Ishikawa (cell line): ENCODE measurements at regions not wholly inside any gene's neighbourhood (a gene's known extent, or its start where the extent isn't known, plus 50 kb on each side); places are given as distances from the start of the nearest gene placed in this dataset.

ENCODE experiments used
- CEBPB ChIP-seq: IDR thresholded peaks from 2 replicates; pipeline ENCODE4 v1.6.1; 2012
- CREB1 ChIP-seq: IDR thresholded peaks from 2 replicates; pipeline ENCODE4 v1.6.1; 2012; ENCODE audit warnings: low read depth
- EGR1 ChIP-seq: IDR thresholded peaks from 2 replicates; pipeline ENCODE4 v1.6.1; 2012
- EP300 ChIP-seq: IDR thresholded peaks from 2 replicates; pipeline ENCODE4 v1.6.1; 2012; ENCODE audit warnings: borderline replicate concordance
- FOXM1 ChIP-seq: IDR thresholded peaks from 2 replicates; pipeline ENCODE4 v1.6.1; 2012; ENCODE audit warnings: low read depth, borderline replicate concordance
- MAX ChIP-seq: IDR thresholded peaks from 2 replicates; pipeline ENCODE4 v1.6.1; 2012
- NFIC ChIP-seq: IDR thresholded peaks from 2 replicates; pipeline ENCODE4 v1.6.1; 2012
- RAD21 ChIP-seq: IDR thresholded peaks from 2 replicates; pipeline ENCODE4 v1.6.1; 2012; ENCODE audit warnings: low read depth
- TAF1 ChIP-seq: IDR thresholded peaks from 2 replicates; pipeline ENCODE4 v1.6.1; 2012; ENCODE audit warnings: low read depth, mild to moderate bottlenecking
- TCF12 ChIP-seq: IDR thresholded peaks from 2 replicates; pipeline ENCODE4 v1.6.1; 2012; ENCODE audit warnings: low read depth
- TEAD4 ChIP-seq: IDR thresholded peaks from 2 replicates; pipeline ENCODE4 v1.6.1; 2012
- YY1 ChIP-seq: IDR thresholded peaks from 2 replicates; pipeline ENCODE4 v1.6.1; 2012; ENCODE audit warnings: low read depth
- ZBTB7A ChIP-seq: IDR thresholded peaks from 2 replicates; pipeline ENCODE4 v1.6.1; 2012; ENCODE audit warnings: low read depth
- TF ChIP-seq, protein P1 (sequence below): IDR thresholded peaks from 2 replicates; pipeline ENCODE4 v1.6.1; 2012; ENCODE audit warnings: low read depth, mild to moderate bottlenecking
- TF ChIP-seq, protein P2 (sequence below): IDR thresholded peaks from 2 replicates; pipeline ENCODE4 v1.6.1; 2012

GRCh38 chr9:80378669-80379293, 807.0 kb downstream of the TLE4 start:
- TF ChIP-seq TCF12 (no peak), YY1 (no peak), RAD21 (no peak), CREB1 (no peak), EP300 (no peak), FOXM1 (no peak), EGR1 (no peak), MAX (no peak)
- TF ChIP-seq, protein P1, sequence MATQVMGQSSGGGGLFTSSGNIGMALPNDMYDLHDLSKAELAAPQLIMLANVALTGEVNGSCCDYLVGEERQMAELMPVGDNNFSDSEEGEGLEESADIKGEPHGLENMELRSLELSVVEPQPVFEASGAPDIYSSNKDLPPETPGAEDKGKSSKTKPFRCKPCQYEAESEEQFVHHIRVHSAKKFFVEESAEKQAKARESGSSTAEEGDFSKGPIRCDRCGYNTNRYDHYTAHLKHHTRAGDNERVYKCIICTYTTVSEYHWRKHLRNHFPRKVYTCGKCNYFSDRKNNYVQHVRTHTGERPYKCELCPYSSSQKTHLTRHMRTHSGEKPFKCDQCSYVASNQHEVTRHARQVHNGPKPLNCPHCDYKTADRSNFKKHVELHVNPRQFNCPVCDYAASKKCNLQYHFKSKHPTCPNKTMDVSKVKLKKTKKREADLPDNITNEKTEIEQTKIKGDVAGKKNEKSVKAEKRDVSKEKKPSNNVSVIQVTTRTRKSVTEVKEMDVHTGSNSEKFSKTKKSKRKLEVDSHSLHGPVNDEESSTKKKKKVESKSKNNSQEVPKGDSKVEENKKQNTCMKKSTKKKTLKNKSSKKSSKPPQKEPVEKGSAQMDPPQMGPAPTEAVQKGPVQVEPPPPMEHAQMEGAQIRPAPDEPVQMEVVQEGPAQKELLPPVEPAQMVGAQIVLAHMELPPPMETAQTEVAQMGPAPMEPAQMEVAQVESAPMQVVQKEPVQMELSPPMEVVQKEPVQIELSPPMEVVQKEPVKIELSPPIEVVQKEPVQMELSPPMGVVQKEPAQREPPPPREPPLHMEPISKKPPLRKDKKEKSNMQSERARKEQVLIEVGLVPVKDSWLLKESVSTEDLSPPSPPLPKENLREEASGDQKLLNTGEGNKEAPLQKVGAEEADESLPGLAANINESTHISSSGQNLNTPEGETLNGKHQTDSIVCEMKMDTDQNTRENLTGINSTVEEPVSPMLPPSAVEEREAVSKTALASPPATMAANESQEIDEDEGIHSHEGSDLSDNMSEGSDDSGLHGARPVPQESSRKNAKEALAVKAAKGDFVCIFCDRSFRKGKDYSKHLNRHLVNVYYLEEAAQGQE = no peak
- TF ChIP-seq, protein P2, sequence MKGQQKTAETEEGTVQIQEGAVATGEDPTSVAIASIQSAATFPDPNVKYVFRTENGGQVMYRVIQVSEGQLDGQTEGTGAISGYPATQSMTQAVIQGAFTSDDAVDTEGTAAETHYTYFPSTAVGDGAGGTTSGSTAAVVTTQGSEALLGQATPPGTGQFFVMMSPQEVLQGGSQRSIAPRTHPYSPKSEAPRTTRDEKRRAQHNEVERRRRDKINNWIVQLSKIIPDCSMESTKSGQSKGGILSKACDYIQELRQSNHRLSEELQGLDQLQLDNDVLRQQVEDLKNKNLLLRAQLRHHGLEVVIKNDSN = no peak

GRCh38 chr9:80376180-80376579, 804.4 kb downstream of the TLE4 start:
- TF ChIP-seq CREB1 (no peak), YY1 (no peak), EGR1 (no peak), TCF12 (no peak), ZBTB7A (no peak), NFIC (no peak), CEBPB (no peak)
- TF ChIP-seq, protein P2 = no peak

- TF ChIP-seq CREB1 (no peak), ZBTB7A (no peak)
- TF ChIP-seq, protein P2 = no peak
These were observed 803.7 kb downstream of the TLE4 start for GRCh38 chr9:80375477-80375876.

- TF ChIP-seq CEBPB (no peak), CREB1 (no peak), FOXM1 (no peak), TEAD4 (no peak), EGR1 (no peak), RAD21 (no peak), EP300 (no peak), NFIC (no peak), TAF1 (no peak), ZBTB7A (no peak), YY1 (no peak), MAX (no peak)
- TF ChIP-seq, protein P1 = no peak
- TF ChIP-seq, protein P2 = no peak
These were observed 797.9 kb downstream of the TLE4 start for GRCh38 chr9:80369641-80370040.

DNA sequence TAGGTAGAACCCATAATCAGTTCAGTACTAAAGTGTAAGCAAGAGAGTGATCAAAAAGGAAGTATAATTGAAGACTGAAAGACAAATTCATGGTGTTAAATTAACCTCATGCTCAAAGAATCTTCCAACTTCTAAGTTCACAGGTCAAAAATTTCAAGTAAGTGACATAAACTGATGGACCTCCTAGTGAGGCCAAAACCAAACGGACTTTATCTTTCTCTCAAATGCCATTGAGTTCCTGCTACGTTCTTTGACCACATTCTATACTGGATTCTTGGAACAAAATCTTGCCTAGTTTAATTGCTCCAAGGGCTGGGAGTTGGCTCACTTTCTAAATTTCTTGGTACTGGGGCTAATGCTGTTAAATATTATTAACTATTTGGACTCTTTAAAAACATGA, 794.9 kb downstream of the TLE4 start:
- TF ChIP-seq TEAD4 = no peak
- no peak for TF ChIP-seq ZBTB7A
- TF ChIP-seq MAX = no peak
- no peak for TF ChIP-seq TAF1
- TF ChIP-seq TCF12 = no peak
- TF ChIP-seq, protein P2 = no peak
- TF ChIP-seq CREB1 = no peak
- no peak for TF ChIP-seq FOXM1
